Tibial nerve (tissue), 4 donors: ENCODE measurements at regions not wholly inside any gene's neighbourhood (a gene's known extent, or its start where the extent isn't known, plus 50 kb on each side); places are given as distances from the start of the nearest gene placed in this dataset.

Experiments
- DNase-seq, 2 donors: peaks; one replicate each; pipeline ENCODE4 v3.0.0-alpha.2; 2019; ENCODE audit warnings: low spot score in 2 of 2
- H3K27ac ChIP-seq, 4 donors: fragments of 200-600 bp; sonication (generic) in 3 of 4; one replicate each; pipeline ENCODE4 v1.5.1; 2017 to 2019; ENCODE audit warnings: mild to moderate bottlenecking in 1 of 4
- H3K27me3 ChIP-seq, 2 donors: fragments of 200-600 bp; sonication (generic) in 1 of 2; one replicate each; pipeline versions ENCODE4 v1.5.1 to v1.6.0; 2017 to 2019
- H3K36me3 ChIP-seq, 3 donors: fragments of 200-600 bp; sonication (generic); one replicate each; pipeline ENCODE4 v1.5.1; 2018 to 2019
- H3K4me1 ChIP-seq, 4 donors: fragments of 200-600 bp; sonication (generic) in 3 of 4; one replicate each; pipeline ENCODE4 v1.5.1; 2017 to 2019
- H3K4me3 ChIP-seq, 4 donors: fragments of 200-600 bp; sonication (generic) in 3 of 4; one replicate each; pipeline ENCODE4 v1.5.1; 2017 to 2019; ENCODE audit warnings: mild to moderate bottlenecking in 1 of 4, moderate library complexity in 1 of 4
- H3K9me3 ChIP-seq, 4 donors: fragments of 200-600 bp; sonication (generic) in 3 of 4; one replicate each; pipeline ENCODE4 v1.5.1; 2017 to 2019
- EP300 ChIP-seq, 2 donors: sonication (generic); formaldehyde crosslinking; IDR thresholded peaks; one replicate each; pipeline ENCODE4 v1.6.1; 2017; ENCODE audit warnings: antibody characterized with exemption in 2 of 2, mild to moderate bottlenecking in 1 of 2
- POLR2A ChIP-seq, 2 donors: fragments of 450-650 bp; IDR thresholded peaks; one replicate each; pipeline ENCODE4 v1.6.1; 2017; ENCODE audit warnings: antibody characterized with exemption in 2 of 2, mild to moderate bottlenecking in 2 of 2, moderate library complexity in 2 of 2
- WGBS, 2 donors: methylation state at CpG; one replicate each; pipeline ENCODE4 v1.1.5; 2018; 5-methylcytosine and 5-hydroxymethylcytosine counted together
- TF ChIP-seq, protein P1 (sequence below), 5 experiments: fragments of 200-600 bp in 3 of 5; fragments of 450-650 bp in 2 of 5; sonication (generic) in 3 of 5; IDR thresholded peaks; one replicate each; pipeline ENCODE4 v1.5.1; 2016 to 2019; ENCODE audit warnings: antibody characterized with exemption in 5 of 5, mild to moderate bottlenecking in 3 of 5, moderate library complexity in 2 of 5

DNA sequence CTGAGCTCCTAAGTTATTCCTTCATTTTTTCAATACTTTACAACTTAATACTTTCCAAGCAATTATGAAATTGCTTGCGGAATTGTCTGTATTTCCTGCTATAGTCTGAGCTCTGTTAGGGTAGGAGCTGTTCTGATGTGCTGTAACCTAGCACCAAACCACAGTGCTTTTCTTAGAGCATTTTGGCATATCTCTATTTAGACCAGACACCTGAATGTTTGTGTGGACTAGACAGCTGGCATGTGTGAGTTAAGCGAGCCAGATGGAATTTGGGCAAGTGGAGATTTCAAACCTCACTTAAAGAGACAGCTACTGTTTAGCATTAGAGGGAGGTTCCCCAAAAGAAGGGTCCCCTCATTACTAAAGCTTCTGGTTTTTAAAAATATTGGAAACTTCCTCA lies 106.1 kb downstream of the RWDD3 start:
- Histone ChIP-seq H3K27ac (no peak overlapping the region), H3K4me3 (no peak overlapping the region), H3K36me3 (no peaks in the 10 kb centered on the region), H3K9me3 (no peaks in the 10 kb centered on the region), H3K4me1 (no peaks in the 10 kb centered on the region), H3K27me3 (no peaks in the 10 kb centered on the region)
- no peak for DNase-seq
- 66 to 69% methylated on average over 2 of the region's 2 CpGs for WGBS, 2 donors
- no peak for TF ChIP-seq POLR2A (IDR thresholded peaks at IDR 0.05)
- no peak for TF ChIP-seq EP300 (IDR thresholded peaks at IDR 0.05)
- TF ChIP-seq, protein P1, sequence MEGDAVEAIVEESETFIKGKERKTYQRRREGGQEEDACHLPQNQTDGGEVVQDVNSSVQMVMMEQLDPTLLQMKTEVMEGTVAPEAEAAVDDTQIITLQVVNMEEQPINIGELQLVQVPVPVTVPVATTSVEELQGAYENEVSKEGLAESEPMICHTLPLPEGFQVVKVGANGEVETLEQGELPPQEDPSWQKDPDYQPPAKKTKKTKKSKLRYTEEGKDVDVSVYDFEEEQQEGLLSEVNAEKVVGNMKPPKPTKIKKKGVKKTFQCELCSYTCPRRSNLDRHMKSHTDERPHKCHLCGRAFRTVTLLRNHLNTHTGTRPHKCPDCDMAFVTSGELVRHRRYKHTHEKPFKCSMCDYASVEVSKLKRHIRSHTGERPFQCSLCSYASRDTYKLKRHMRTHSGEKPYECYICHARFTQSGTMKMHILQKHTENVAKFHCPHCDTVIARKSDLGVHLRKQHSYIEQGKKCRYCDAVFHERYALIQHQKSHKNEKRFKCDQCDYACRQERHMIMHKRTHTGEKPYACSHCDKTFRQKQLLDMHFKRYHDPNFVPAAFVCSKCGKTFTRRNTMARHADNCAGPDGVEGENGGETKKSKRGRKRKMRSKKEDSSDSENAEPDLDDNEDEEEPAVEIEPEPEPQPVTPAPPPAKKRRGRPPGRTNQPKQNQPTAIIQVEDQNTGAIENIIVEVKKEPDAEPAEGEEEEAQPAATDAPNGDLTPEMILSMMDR (IDR thresholded peaks at IDR 0.05) = no peak

DNA sequence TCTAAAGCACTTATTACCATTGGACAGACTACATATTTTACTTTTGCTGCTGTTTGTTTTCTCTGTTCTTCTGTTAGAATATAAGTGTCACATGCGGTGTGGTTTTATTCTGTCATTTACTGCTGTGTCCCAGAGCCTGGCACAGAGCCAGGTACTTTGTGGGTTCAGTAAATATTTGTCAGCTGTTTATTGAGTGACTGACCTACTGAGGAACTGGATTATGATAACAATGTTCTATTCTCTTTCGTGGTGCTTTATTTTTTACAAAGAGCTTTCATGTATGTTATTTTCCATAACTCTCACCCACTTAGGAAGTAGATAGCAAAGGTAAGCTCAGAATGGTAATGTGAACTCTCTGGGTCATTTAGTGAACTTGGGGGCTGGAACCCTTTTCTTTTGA lies 118.8 kb downstream of the RWDD3 start:
- 16 to 21% methylated on average over 2 of the region's 2 CpGs for WGBS, 2 donors
- no peak for DNase-seq

DNA sequence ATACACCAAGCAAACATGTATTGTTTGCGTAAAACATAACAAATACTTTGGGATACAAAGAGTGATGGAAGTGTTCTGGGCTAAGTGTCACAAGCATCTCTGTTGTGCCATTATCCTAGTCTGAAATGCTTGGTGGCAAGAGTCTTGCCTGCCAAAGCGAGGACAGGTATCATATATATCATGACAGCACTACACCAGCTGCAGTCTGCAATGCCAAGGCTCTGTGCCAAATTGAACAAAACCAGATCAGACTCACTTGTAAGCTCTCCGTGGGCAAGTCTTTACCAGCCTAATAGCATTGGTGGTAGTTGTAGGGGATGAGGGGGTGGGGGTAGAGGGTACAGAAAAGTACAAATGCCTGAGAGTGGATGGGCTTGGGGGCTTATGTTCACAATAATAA lies 119.2 kb downstream of the RWDD3 start:
- no peak overlapping the region for H3K27ac ChIP-seq
- WGBS, 2 donors = 51 to 80% methylated on average over 3 of the region's 3 CpGs
- TF ChIP-seq, protein P1 (IDR thresholded peaks at IDR 0.05) = no peak
- TF ChIP-seq EP300 (IDR thresholded peaks at IDR 0.05) = no peak
- no peak for TF ChIP-seq POLR2A (IDR thresholded peaks at IDR 0.05)

More for the DNA sequence above, 118.8 kb downstream of the RWDD3 start:
- H3K27ac ChIP-seq = no peak overlapping the region
- H3K27me3 ChIP-seq = no peaks in the 10 kb centered on the region
- no peaks in the 10 kb centered on the region for H3K4me1 ChIP-seq
- no peaks in the 10 kb centered on the region for H3K9me3 ChIP-seq
- no peak for TF ChIP-seq EP300 (IDR thresholded peaks at IDR 0.05)
- TF ChIP-seq, protein P1 (IDR thresholded peaks at IDR 0.05) = no peak
- no peak for TF ChIP-seq POLR2A (IDR thresholded peaks at IDR 0.05)
- no peak overlapping the region for H3K4me3 ChIP-seq
- H3K36me3 ChIP-seq = no peaks in the 10 kb centered on the region

DNA sequence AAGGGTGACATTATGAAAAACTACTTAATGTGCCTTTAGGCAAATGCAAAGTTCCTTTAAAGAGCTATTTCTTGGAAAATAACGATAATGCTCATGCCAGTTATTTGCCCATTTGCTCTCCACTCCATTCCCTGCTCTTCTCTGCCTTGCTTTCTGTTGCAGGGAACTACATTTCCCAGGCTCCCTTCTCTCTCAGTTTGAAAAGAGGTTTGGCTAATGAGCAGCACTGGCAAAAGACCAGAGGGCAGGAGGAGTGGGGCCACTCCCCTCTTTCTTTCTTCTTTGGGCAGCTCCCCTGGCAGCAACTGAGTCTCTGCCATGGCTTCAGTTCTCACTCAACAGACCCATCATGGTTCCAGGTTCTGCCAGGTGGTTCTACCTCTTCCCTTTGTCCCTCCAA lies 130.5 kb downstream of the RWDD3 start:
- Histone ChIP-seq H3K36me3 (no peaks in the 10 kb centered on the region), H3K27ac (no peak overlapping the region), H3K4me3 (no peak overlapping the region), H3K4me1 (no peaks in the 10 kb centered on the region), H3K9me3 (no peaks in the 10 kb centered on the region), H3K27me3 (no peaks in the 10 kb centered on the region)
- TF ChIP-seq POLR2A (IDR thresholded peaks at IDR 0.05) = no peak
- TF ChIP-seq, protein P1 (IDR thresholded peaks at IDR 0.05) = no peak
- TF ChIP-seq EP300 (IDR thresholded peaks at IDR 0.05) = no peak
- no peak for DNase-seq
- WGBS, 2 donors = 77 to 81% methylated on average over 1 of the region's 1 CpG

More for the DNA sequence above, 119.2 kb downstream of the RWDD3 start:
- H3K27me3 ChIP-seq = no peaks in the 10 kb centered on the region
- no peaks in the 10 kb centered on the region for H3K9me3 ChIP-seq
- no peaks in the 10 kb centered on the region for H3K4me1 ChIP-seq
- H3K4me3 ChIP-seq = no peak overlapping the region
- H3K36me3 ChIP-seq = no peaks in the 10 kb centered on the region
- no peak for DNase-seq

DNA sequence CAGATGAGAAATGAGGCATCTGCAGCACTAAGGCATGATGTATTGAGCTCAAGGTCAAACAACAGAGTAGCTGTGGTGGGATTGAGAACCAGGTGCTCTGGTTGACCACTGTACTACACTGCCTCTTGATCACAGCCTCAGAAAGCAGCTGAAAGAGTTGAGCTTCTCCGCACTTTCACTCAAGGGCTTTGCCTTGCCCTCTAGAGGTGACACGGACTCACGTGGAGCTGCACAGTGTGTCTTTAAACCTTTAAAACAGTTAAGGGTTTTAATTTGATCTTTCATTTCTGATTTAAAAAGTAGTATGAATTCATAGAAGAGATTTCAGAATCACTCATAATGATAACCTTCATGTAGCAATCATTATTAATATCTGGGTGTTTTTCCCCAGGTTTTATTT lies 132.5 kb downstream of the RWDD3 start:
- WGBS, 2 donors = 73 to 84% methylated on average over 3 of the region's 3 CpGs

More for the DNA sequence above, 132.5 kb downstream of the RWDD3 start:
- Histone ChIP-seq H3K9me3 (no peaks in the 10 kb centered on the region), H3K4me3 (no peak overlapping the region), H3K27ac (no peak overlapping the region), H3K4me1 (no peaks in the 10 kb centered on the region), H3K36me3 (no peaks in the 10 kb centered on the region), H3K27me3 (no peaks in the 10 kb centered on the region)
- no peak for DNase-seq
- TF ChIP-seq EP300 (IDR thresholded peaks at IDR 0.05) = no peak
- TF ChIP-seq, protein P1 (IDR thresholded peaks at IDR 0.05) = no peak
- TF ChIP-seq POLR2A (IDR thresholded peaks at IDR 0.05) = no peak
